Natural killer cell (primary cell): ENCODE measurements at regions not wholly inside any gene's neighbourhood (a gene's known extent, or its start where the extent isn't known, plus 50 kb on each side); places are given as distances from the start of the nearest gene placed in this dataset.
A peak's percentile ranks its signal among the peaks of the same experiment; 100 is the strongest.

Source experiments
- ATAC-seq, 3 donors: fragments of 150-1000 bp in 2 of 3; fragments of 200-7000 bp in 1 of 3; cut with Tn5 transposase; 1 replicate in 1 of 3; 2 replicates in 2 of 3; pipeline ENCODE4 v1.10.0; 2021; ENCODE audit warnings: mild to moderate bottlenecking in 2 of 3, moderate library complexity in 2 of 3
- DNase-seq, 2 donors: peaks; one replicate each; pipeline versions ENCODE4 v3.0.0 to v3.0.0-alpha.2; 2013 to 2021; ENCODE audit warnings: mixed read lengths in 1 of 2
- H3K27ac ChIP-seq: one replicate; pipeline ENCODE4 v1.5.1; 2013; ENCODE audit warnings: mild to moderate bottlenecking, low read length
- H3K27me3 ChIP-seq: one replicate; pipeline ENCODE4 v1.6.1; 2013; ENCODE audit warnings: low read length; ENCODE audit not compliant: control insufficient read depth, insufficient read depth
- H3K36me3 ChIP-seq: one replicate; pipeline ENCODE4 v1.6.1; 2013; ENCODE audit warnings: low read length; ENCODE audit not compliant: control insufficient read depth, insufficient read depth
- H3K4me1 ChIP-seq: one replicate; pipeline ENCODE4 v1.6.1; 2013; ENCODE audit warnings: low read length; ENCODE audit not compliant: control insufficient read depth, insufficient read depth
- H3K4me3 ChIP-seq: one replicate; pipeline ENCODE4 v1.5.1; 2013; ENCODE audit warnings: low read length
- H3K9me3 ChIP-seq: one replicate; pipeline ENCODE4 v1.6.1; 2013; ENCODE audit warnings: low read length; ENCODE audit not compliant: control insufficient read depth, insufficient read depth
- H3K27ac Mint-ChIP-seq, 2 donors: one replicate each; pipeline ENCODE4 v1.8.0; 2022; ENCODE audit warnings: mild to moderate bottlenecking in 2 of 2, mixed read lengths in 2 of 2, moderate library complexity in 1 of 2
- H3K27me3 Mint-ChIP-seq, 2 donors: one replicate each; pipeline ENCODE4 v1.8.0; 2022; ENCODE audit warnings: low read depth in 2 of 2, mixed read lengths in 2 of 2
- H3K36me3 Mint-ChIP-seq: one replicate; pipeline ENCODE4 v1.8.0; 2022; ENCODE audit warnings: mixed read lengths
- H3K4me1 Mint-ChIP-seq, 2 donors: one replicate each; pipeline ENCODE4 v1.8.0; 2022; ENCODE audit warnings: mixed read lengths in 2 of 2
- H3K4me3 Mint-ChIP-seq: one replicate; pipeline ENCODE4 v1.8.0; 2022; ENCODE audit warnings: mild to moderate bottlenecking, moderate library complexity, mixed read lengths
- H3K9me3 Mint-ChIP-seq, 2 donors: one replicate each; pipeline ENCODE4 v1.8.0; 2022; ENCODE audit warnings: mixed read lengths in 2 of 2
- WGBS: methylation state at CpG from one replicate; pipeline ENCODE4 v1.1.7; 2013; ENCODE audit warnings: missing lambda C conversion rate; ENCODE audit not compliant: insufficient coverage; 5-methylcytosine and 5-hydroxymethylcytosine counted together
- intact Hi-C: fragments of 100-400 bp; cut with micrococcal nuclease; formaldehyde crosslinking; loops from one replicate; pipeline ENCODE4 v1.14.2; 2022
- TF ChIP-seq, protein P1 (sequence below): fragments of 200-600 bp; IDR thresholded peaks from one replicate; pipeline ENCODE4 v1.8.0; 2022; ENCODE audit warnings: antibody characterized with exemption

DNA sequence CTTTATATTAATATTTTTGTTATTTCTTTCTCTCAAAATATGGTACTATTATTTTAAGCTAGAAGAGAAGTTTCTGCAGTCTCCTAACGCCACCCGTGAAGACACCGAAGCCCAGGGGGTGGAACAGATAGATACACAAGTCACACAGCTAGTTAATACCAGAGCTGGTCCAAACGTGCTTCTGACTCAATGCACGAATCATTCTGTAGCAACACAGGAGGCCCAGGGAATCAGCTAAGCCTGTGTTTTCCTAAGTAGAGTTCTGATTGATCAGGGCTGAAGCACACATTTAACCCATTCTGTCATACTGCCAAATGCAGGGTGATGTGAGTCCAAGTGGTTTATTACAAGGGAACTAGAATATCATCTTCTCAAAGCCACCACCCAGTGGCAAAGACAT lies 116.9 kb upstream of the PWP1 start:
- intact Hi-C loops = no loop called here
- Histone ChIP-seq H3K4me1 (peaks cover 8% of the 10 kb centered on the region), H3K27ac (no peak overlapping the region), H3K4me3 (no peak overlapping the region), H3K36me3 (no peaks in the 10 kb centered on the region), H3K9me3 (no peaks in the 10 kb centered on the region), H3K27me3 (no peaks in the 10 kb centered on the region)
- Mint-ChIP-seq H3K27ac (peak overlapping the region; percentile 34 to 65), H3K9me3 (no peaks in the 10 kb centered on the region), H3K27me3 (no peaks in the 10 kb centered on the region), H3K36me3 (no peaks in the 10 kb centered on the region), H3K4me3 (no peak overlapping the region), H3K4me1 (peaks cover 24 to 49% of the 10 kb centered on the region in 2 donors)
- no peak for ATAC-seq
- TF ChIP-seq, protein P1, sequence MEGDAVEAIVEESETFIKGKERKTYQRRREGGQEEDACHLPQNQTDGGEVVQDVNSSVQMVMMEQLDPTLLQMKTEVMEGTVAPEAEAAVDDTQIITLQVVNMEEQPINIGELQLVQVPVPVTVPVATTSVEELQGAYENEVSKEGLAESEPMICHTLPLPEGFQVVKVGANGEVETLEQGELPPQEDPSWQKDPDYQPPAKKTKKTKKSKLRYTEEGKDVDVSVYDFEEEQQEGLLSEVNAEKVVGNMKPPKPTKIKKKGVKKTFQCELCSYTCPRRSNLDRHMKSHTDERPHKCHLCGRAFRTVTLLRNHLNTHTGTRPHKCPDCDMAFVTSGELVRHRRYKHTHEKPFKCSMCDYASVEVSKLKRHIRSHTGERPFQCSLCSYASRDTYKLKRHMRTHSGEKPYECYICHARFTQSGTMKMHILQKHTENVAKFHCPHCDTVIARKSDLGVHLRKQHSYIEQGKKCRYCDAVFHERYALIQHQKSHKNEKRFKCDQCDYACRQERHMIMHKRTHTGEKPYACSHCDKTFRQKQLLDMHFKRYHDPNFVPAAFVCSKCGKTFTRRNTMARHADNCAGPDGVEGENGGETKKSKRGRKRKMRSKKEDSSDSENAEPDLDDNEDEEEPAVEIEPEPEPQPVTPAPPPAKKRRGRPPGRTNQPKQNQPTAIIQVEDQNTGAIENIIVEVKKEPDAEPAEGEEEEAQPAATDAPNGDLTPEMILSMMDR = no peak
- WGBS = 95% methylated on average over 5 of the region's 5 CpGs
- no peak for DNase-seq

DNA sequence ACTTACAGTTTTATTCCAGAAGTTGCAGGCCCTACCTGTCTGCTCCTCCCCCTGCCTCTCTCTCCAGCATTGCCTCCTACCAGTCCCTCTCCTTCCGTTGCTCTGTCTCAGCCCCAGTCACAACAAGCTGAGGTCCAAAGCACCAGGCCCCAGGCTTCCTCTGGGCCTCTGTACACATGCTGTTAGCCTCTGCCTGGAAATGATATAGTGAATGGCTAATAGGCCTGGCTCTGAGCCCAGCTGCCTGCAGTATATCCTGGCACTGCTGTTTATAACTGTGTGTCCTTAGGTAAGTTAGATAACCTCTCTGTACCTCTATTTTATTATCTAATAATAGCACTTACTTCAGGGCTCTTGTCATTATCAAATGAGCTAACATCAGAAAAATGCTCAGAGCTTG lies 114.9 kb upstream of the PWP1 start:
- Histone ChIP-seq H3K36me3 (no peaks in the 10 kb centered on the region), H3K9me3 (no peaks in the 10 kb centered on the region), H3K4me3 (no peak overlapping the region), H3K27me3 (no peaks in the 10 kb centered on the region), H3K27ac (no peak overlapping the region), H3K4me1 (peaks cover 8% of the 10 kb centered on the region)
- Mint-ChIP-seq H3K36me3 (no peaks in the 10 kb centered on the region), H3K27me3 (no peaks in the 10 kb centered on the region), H3K4me1 (peaks cover 24 to 39% of the 10 kb centered on the region in 2 donors), H3K9me3 (no peaks in the 10 kb centered on the region), H3K27ac (peak overlapping the region; percentile 62 to 69), H3K4me3 (no peak overlapping the region)
- no peak for ATAC-seq
- WGBS = 100% methylated on average over 1 of the region's 1 CpG
- TF ChIP-seq, protein P1 = no peak
- no peak for DNase-seq
- intact Hi-C loops = no loop called here

DNA sequence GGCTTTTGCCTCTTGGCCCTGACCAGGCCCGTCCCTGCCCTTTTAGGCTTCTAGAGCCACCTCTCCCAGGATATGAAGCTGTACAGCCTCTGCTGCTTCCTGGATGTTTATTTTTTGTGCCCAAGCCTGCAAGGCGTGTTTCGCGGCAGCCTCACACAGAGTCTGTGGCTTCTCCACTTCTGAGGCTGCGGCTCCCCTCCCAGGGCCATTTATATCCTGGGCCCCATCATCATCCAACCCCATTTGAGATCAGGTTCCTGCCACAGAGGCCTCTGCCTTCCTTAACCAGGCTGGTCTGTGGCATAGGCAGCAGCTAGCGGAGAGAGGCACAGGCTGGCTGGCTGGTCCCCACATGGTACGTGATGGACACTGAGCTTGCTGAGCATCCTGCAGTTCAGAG lies 114.1 kb upstream of the PWP1 start:
- no peaks in the 10 kb centered on the region for H3K27me3 Mint-ChIP-seq
- WGBS = 70% methylated on average over 7 of the region's 7 CpGs
- no peak for DNase-seq

DNA sequence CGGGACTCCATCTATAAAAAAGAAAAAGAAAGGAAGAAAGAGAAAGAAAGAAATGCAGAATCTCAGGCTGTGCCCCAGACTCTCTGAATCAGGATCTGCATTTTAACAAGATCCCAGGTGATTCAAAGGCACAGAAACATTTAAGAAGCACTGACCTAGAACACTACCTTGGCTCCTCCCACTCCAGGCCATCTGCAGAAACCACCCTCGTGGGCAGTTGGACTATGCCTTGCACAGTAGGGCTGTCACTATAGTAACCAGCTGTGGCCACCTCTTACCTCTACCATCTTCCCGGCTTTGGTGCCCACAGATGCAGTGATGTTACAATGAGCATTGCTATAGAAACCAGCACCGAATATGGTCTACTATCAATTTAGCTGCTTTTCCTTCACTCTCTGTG lies 110.9 kb upstream of the PWP1 start:
- H3K9me3 Mint-ChIP-seq = no peaks in the 10 kb centered on the region
- DNase-seq (no peak), ATAC-seq (no peak)
- H3K36me3 Mint-ChIP-seq = no peaks in the 10 kb centered on the region
- no peaks in the 10 kb centered on the region for H3K27me3 Mint-ChIP-seq
- H3K4me1 ChIP-seq = peaks cover 8% of the 10 kb centered on the region
- no peak overlapping the region for H3K4me3 ChIP-seq
- peaks cover 15 to 31% of the 10 kb centered on the region in 2 donors for H3K4me1 Mint-ChIP-seq
- no peaks in the 10 kb centered on the region for H3K36me3 ChIP-seq
- no peak overlapping the region for H3K27ac Mint-ChIP-seq
- H3K27ac ChIP-seq = no peak overlapping the region
- no peak overlapping the region for H3K4me3 Mint-ChIP-seq
- intact Hi-C loops = no loop called here
- TF ChIP-seq, protein P1 = no peak
- H3K9me3 ChIP-seq = no peaks in the 10 kb centered on the region
- WGBS = 70% methylated on average over 4 of the region's 4 CpGs
- H3K27me3 ChIP-seq = no peaks in the 10 kb centered on the region

More for the DNA sequence above, 114.1 kb upstream of the PWP1 start:
- Mint-ChIP-seq H3K4me3 (no peak overlapping the region), H3K27ac (peak overlapping the region; percentile 62 to 69), H3K36me3 (no peaks in the 10 kb centered on the region), H3K4me1 (peaks cover 24 to 39% of the 10 kb centered on the region in 2 donors), H3K9me3 (no peaks in the 10 kb centered on the region)
- peak in 2 of 3 donors; percentile 52 to 64 for ATAC-seq
- Histone ChIP-seq H3K27ac (peak overlapping the region; percentile 38), H3K4me1 (peaks cover 8% of the 10 kb centered on the region), H3K9me3 (no peaks in the 10 kb centered on the region), H3K36me3 (no peaks in the 10 kb centered on the region), H3K27me3 (no peaks in the 10 kb centered on the region), H3K4me3 (no peak overlapping the region)
- intact Hi-C loops = no loop called here
- TF ChIP-seq, protein P1 = no peak
